ENCODE measurements at regions not wholly inside any gene's neighbourhood (a gene's known extent, or its start where the extent isn't known, plus 50 kb on each side); places are given as distances from the start of the nearest gene placed in this dataset.

DNA sequence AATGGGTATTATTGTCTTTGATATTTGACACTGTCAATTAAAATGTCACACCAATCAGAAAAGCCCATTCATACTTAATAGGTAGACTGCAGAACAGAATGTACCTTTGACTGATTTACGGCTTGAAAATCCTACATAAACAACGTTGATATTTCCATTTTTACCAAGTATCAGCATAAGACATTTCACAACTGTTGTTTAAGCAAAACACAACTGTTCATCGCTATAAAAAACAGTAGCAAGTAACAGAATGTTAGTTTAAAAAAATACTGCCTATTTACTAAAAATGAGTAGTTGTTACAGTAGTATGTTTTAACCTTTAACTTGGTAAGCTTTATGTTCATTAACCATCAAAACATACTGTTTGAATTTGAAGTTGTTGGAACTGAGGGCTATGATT, 1096.6 kb downstream of the PCDH17 start:
- Histone ChIP-seq H3K4me1 (ENCODE audit: control insufficient read depth in 2 of 2, insufficient read depth in 2 of 2, low read length in 1 of 2) (no peaks in the 10 kb centered on the region), H3K27me3 (ENCODE audit: control insufficient read depth in 1 of 2, insufficient read depth in 2 of 2, low read length in 2 of 2) (no peaks in the 10 kb centered on the region), H3K4me3 (ENCODE audit: low read depth in 1 of 2, low read length in 2 of 2) (no peak overlapping the region), H3K36me3 (ENCODE audit: control insufficient read depth in 2 of 2, insufficient read depth in 2 of 2, low read length in 1 of 2) (no peaks in the 10 kb centered on the region), H3K27ac (ENCODE audit: low read depth in 2 of 2, low read length in 1 of 2) (no peak overlapping the region), H3K9me3 (ENCODE audit: control insufficient read depth in 2 of 2, insufficient read depth in 1 of 2, low read depth in 1 of 2, low read length in 1 of 2) (peaks cover 0 to 2% of the 10 kb centered on the region in 2 donors)
- WGBS, 2 donors, result 45 to 49% methylated on average over 3 of the region's 3 CpGs

- Histone ChIP-seq H3K36me3 (ENCODE audit: control insufficient read depth in 2 of 2, insufficient read depth in 2 of 2, low read length in 1 of 2) (no peaks in the 10 kb centered on the region), H3K4me1 (ENCODE audit: control insufficient read depth in 2 of 2, insufficient read depth in 2 of 2, low read length in 1 of 2) (no peaks in the 10 kb centered on the region), H3K27me3 (ENCODE audit: control insufficient read depth in 1 of 2, insufficient read depth in 2 of 2, low read length in 2 of 2) (no peaks in the 10 kb centered on the region), H3K9me3 (ENCODE audit: control insufficient read depth in 2 of 2, insufficient read depth in 1 of 2, low read depth in 1 of 2, low read length in 1 of 2) (no peaks in the 10 kb centered on the region), H3K4me3 (ENCODE audit: low read depth in 1 of 2, low read length in 2 of 2) (no peak overlapping the region), H3K27ac (ENCODE audit: low read depth in 2 of 2, low read length in 1 of 2) (no peak overlapping the region)
- 26 to 51% methylated on average over 1 of the region's 1 CpG for WGBS, 2 donors
Measured at GRCh38 chr13:58729361-58729760, 1097.8 kb downstream of the PCDH17 start.

DNA sequence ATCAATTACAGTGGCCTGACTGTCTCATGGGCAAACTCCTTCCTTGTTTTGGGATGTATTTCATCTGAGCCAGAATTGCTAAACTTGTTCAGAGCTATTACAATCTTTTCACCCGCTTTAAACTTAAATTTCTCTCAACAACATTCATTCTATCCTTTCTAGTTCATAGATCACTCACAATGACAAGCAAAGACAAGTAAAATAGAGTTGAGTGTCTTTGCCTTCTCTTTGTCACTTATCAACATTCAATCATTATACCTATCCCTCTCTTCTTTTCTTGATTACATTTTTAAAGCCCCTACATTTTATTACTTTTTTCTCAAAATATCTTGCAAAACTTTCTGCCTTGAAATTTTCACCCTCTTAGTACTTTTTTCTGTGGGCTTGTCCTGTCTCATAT, 1113.1 kb downstream of the PCDH17 start:
- Histone ChIP-seq H3K27me3 (ENCODE audit: control insufficient read depth in 1 of 2, insufficient read depth in 2 of 2, low read length in 2 of 2) (no peaks in the 10 kb centered on the region), H3K9me3 (ENCODE audit: control insufficient read depth in 2 of 2, insufficient read depth in 1 of 2, low read depth in 1 of 2, low read length in 1 of 2) (no peaks in the 10 kb centered on the region), H3K27ac (ENCODE audit: low read depth in 2 of 2, low read length in 1 of 2) (no peak overlapping the region), H3K4me3 (ENCODE audit: low read depth in 1 of 2, low read length in 2 of 2) (no peak overlapping the region), H3K4me1 (ENCODE audit: control insufficient read depth in 2 of 2, insufficient read depth in 2 of 2, low read length in 1 of 2) (no peaks in the 10 kb centered on the region), H3K36me3 (ENCODE audit: control insufficient read depth in 2 of 2, insufficient read depth in 2 of 2, low read length in 1 of 2) (no peaks in the 10 kb centered on the region)
- 77% methylated on average over 1 of the region's 1 CpG for WGBS, 2 donors

DNA sequence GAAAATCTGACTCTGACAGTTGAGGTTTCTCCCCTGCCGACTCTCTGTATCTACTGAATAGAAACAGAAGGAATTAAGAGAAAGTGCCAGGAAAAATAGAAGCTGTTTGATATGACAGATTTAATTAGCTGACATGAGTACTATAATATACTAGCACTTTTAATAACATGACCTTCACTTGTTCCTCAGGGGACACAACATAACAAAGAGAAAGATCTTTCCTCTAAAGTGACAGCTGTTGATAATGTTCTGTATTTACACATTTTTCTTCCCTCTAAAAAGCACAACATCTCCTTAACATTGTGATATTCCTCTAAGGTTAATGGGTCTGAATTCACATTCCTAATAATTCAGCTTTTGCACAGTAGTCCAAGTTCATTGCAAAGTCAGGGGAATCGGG, 1136.0 kb downstream of the PCDH17 start:
- Histone ChIP-seq H3K27me3 (ENCODE audit: control insufficient read depth in 1 of 2, insufficient read depth in 2 of 2, low read length in 2 of 2) (no peaks in the 10 kb centered on the region), H3K36me3 (ENCODE audit: control insufficient read depth in 2 of 2, insufficient read depth in 2 of 2, low read length in 1 of 2) (no peaks in the 10 kb centered on the region), H3K4me3 (ENCODE audit: low read depth in 1 of 2, low read length in 2 of 2) (no peak overlapping the region), H3K4me1 (ENCODE audit: control insufficient read depth in 2 of 2, insufficient read depth in 2 of 2, low read length in 1 of 2) (no peaks in the 10 kb centered on the region), H3K27ac (ENCODE audit: low read depth in 2 of 2, low read length in 1 of 2) (no peak overlapping the region), H3K9me3 (ENCODE audit: control insufficient read depth in 2 of 2, insufficient read depth in 1 of 2, low read depth in 1 of 2, low read length in 1 of 2) (no peaks in the 10 kb centered on the region)
- WGBS, 2 donors, result 46 to 55% methylated on average over 2 of the region's 2 CpGs

- no peaks in the 10 kb centered on the region for H3K27me3 ChIP-seq (ENCODE audit: control insufficient read depth in 1 of 2, insufficient read depth in 2 of 2, low read length in 2 of 2)
- H3K27ac ChIP-seq (ENCODE audit: low read depth in 2 of 2, low read length in 1 of 2), result no peak overlapping the region
- H3K4me3 ChIP-seq (ENCODE audit: low read depth in 1 of 2, low read length in 2 of 2), result no peak overlapping the region
- WGBS, 2 donors, result 93 to 95% methylated on average over 22 to 25 of the region's 25 CpGs
- H3K36me3 ChIP-seq (ENCODE audit: control insufficient read depth in 2 of 2, insufficient read depth in 2 of 2, low read length in 1 of 2), result no peaks in the 10 kb centered on the region
- peaks cover 3 to 4% of the 10 kb centered on the region in 2 donors for H3K9me3 ChIP-seq (ENCODE audit: control insufficient read depth in 2 of 2, insufficient read depth in 1 of 2, low read depth in 1 of 2, low read length in 1 of 2)
- no peaks in the 10 kb centered on the region for H3K4me1 ChIP-seq (ENCODE audit: control insufficient read depth in 2 of 2, insufficient read depth in 2 of 2, low read length in 1 of 2)
Measured at GRCh38 chr13:58773280-58773859, 1141.8 kb downstream of the PCDH17 start.

- Histone ChIP-seq H3K27me3 (ENCODE audit: control insufficient read depth in 1 of 2, insufficient read depth in 2 of 2, low read length in 2 of 2) (no peaks in the 10 kb centered on the region), H3K4me3 (ENCODE audit: low read depth in 1 of 2, low read length in 2 of 2) (no peak overlapping the region), H3K36me3 (ENCODE audit: control insufficient read depth in 2 of 2, insufficient read depth in 2 of 2, low read length in 1 of 2) (no peaks in the 10 kb centered on the region), H3K9me3 (ENCODE audit: control insufficient read depth in 2 of 2, insufficient read depth in 1 of 2, low read depth in 1 of 2, low read length in 1 of 2) (no peaks in the 10 kb centered on the region), H3K27ac (ENCODE audit: low read depth in 2 of 2, low read length in 1 of 2) (no peak overlapping the region), H3K4me1 (ENCODE audit: control insufficient read depth in 2 of 2, insufficient read depth in 2 of 2, low read length in 1 of 2) (no peaks in the 10 kb centered on the region)
- 98 to 100% methylated on average over 1 of the region's 1 CpG for WGBS, 2 donors
Measured at GRCh38 chr13:58782736-58783135, 1151.2 kb downstream of the PCDH17 start.

GRCh38 chr13:58792854-58793253, 1161.3 kb downstream of the PCDH17 start:
- H3K27me3 ChIP-seq (ENCODE audit: control insufficient read depth in 1 of 2, insufficient read depth in 2 of 2, low read length in 2 of 2), result no peaks in the 10 kb centered on the region
- no peaks in the 10 kb centered on the region for H3K36me3 ChIP-seq (ENCODE audit: control insufficient read depth in 2 of 2, insufficient read depth in 2 of 2, low read length in 1 of 2)
- no peak overlapping the region for H3K4me3 ChIP-seq (ENCODE audit: low read depth in 1 of 2, low read length in 2 of 2)
- 70 to 71% methylated on average over 2 of the region's 2 CpGs for WGBS, 2 donors
- H3K27ac ChIP-seq (ENCODE audit: low read depth in 2 of 2, low read length in 1 of 2), result no peak overlapping the region
- no peaks in the 10 kb centered on the region for H3K4me1 ChIP-seq (ENCODE audit: control insufficient read depth in 2 of 2, insufficient read depth in 2 of 2, low read length in 1 of 2)
- H3K9me3 ChIP-seq (ENCODE audit: control insufficient read depth in 2 of 2, insufficient read depth in 1 of 2, low read depth in 1 of 2, low read length in 1 of 2), result no peaks in the 10 kb centered on the region

DNA sequence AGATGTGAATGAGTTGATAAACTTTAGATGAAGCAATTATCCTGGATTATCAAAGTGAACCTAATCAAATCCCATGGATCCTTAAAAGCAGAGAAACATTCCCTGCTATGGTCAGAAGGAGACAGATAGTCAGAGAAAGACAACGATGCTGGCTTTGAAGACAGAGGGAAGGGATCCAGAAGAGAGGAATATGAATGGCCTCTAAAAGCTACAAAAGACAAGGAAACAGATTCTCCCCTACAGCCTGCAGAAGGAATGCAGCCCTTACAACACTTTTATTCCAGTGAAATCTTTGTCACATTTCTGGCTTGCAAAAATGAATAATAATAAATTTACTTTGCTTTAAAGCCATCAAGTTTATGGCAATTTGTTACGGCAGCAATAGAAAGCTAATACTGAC, 1164.2 kb downstream of the PCDH17 start:
- H3K27ac ChIP-seq (ENCODE audit: low read depth in 2 of 2, low read length in 1 of 2), result no peak overlapping the region
- H3K4me3 ChIP-seq (ENCODE audit: low read depth in 1 of 2, low read length in 2 of 2), result no peak overlapping the region
- 70 to 80% methylated on average over 2 of the region's 2 CpGs for WGBS, 2 donors

GRCh38 chr13:58804832-58805231, 1173.3 kb downstream of the PCDH17 start:
- no peaks in the 10 kb centered on the region for H3K4me1 ChIP-seq (ENCODE audit: control insufficient read depth in 2 of 2, insufficient read depth in 2 of 2, low read length in 1 of 2)

More for the DNA sequence above, 1164.2 kb downstream of the PCDH17 start:
- Histone ChIP-seq H3K9me3 (ENCODE audit: control insufficient read depth in 2 of 2, insufficient read depth in 1 of 2, low read depth in 1 of 2, low read length in 1 of 2) (no peaks in the 10 kb centered on the region), H3K27me3 (ENCODE audit: control insufficient read depth in 1 of 2, insufficient read depth in 2 of 2, low read length in 2 of 2) (no peaks in the 10 kb centered on the region), H3K4me1 (ENCODE audit: control insufficient read depth in 2 of 2, insufficient read depth in 2 of 2, low read length in 1 of 2) (no peaks in the 10 kb centered on the region), H3K36me3 (ENCODE audit: control insufficient read depth in 2 of 2, insufficient read depth in 2 of 2, low read length in 1 of 2) (no peaks in the 10 kb centered on the region)

DNA sequence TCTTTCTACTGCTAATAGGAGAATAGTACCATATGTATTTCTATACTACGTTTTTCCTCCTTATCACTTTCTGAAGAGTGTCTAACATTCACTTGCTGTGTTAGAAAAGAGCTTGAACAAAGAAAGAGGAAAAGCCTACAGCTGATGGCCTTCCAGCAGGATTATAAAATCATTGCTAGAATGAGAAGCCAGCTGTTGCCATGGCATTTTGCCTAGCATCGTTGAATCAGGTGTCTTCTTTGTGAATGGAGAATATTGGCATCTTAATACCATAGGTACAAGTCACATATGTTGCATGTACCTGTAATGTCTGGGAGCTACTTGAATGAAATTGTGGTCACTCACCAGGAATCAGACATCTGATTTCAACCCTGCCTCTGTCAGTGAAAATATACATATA, 1174.9 kb downstream of the PCDH17 start:
- WGBS, 2 donors, result 57 to 61% methylated on average over 2 of the region's 2 CpGs
- no peaks in the 10 kb centered on the region for H3K27me3 ChIP-seq (ENCODE audit: control insufficient read depth in 1 of 2, insufficient read depth in 2 of 2, low read length in 2 of 2)
- no peaks in the 10 kb centered on the region for H3K36me3 ChIP-seq (ENCODE audit: control insufficient read depth in 2 of 2, insufficient read depth in 2 of 2, low read length in 1 of 2)
- H3K4me1 ChIP-seq (ENCODE audit: control insufficient read depth in 2 of 2, insufficient read depth in 2 of 2, low read length in 1 of 2), result no peaks in the 10 kb centered on the region
- no peak overlapping the region for H3K27ac ChIP-seq (ENCODE audit: low read depth in 2 of 2, low read length in 1 of 2)
- H3K4me3 ChIP-seq (ENCODE audit: low read depth in 1 of 2, low read length in 2 of 2), result no peak overlapping the region
- H3K9me3 ChIP-seq (ENCODE audit: control insufficient read depth in 2 of 2, insufficient read depth in 1 of 2, low read depth in 1 of 2, low read length in 1 of 2), result no peaks in the 10 kb centered on the region

More at GRCh38 chr13:58804832-58805231, 1173.3 kb downstream of the PCDH17 start:
- Histone ChIP-seq H3K36me3 (ENCODE audit: control insufficient read depth in 2 of 2, insufficient read depth in 2 of 2, low read length in 1 of 2) (no peaks in the 10 kb centered on the region), H3K27me3 (ENCODE audit: control insufficient read depth in 1 of 2, insufficient read depth in 2 of 2, low read length in 2 of 2) (no peaks in the 10 kb centered on the region), H3K27ac (ENCODE audit: low read depth in 2 of 2, low read length in 1 of 2) (no peak overlapping the region), H3K4me3 (ENCODE audit: low read depth in 1 of 2, low read length in 2 of 2) (no peak overlapping the region), H3K9me3 (ENCODE audit: control insufficient read depth in 2 of 2, insufficient read depth in 1 of 2, low read depth in 1 of 2, low read length in 1 of 2) (no peaks in the 10 kb centered on the region)

Measured in esophagus (tissue), 2 donors.